ENCODE measurements at regions not wholly inside any gene's neighbourhood (a gene's known extent, or its start where the extent isn't known, plus 50 kb on each side); places are given as distances from the start of the nearest gene placed in this dataset.

DNA sequence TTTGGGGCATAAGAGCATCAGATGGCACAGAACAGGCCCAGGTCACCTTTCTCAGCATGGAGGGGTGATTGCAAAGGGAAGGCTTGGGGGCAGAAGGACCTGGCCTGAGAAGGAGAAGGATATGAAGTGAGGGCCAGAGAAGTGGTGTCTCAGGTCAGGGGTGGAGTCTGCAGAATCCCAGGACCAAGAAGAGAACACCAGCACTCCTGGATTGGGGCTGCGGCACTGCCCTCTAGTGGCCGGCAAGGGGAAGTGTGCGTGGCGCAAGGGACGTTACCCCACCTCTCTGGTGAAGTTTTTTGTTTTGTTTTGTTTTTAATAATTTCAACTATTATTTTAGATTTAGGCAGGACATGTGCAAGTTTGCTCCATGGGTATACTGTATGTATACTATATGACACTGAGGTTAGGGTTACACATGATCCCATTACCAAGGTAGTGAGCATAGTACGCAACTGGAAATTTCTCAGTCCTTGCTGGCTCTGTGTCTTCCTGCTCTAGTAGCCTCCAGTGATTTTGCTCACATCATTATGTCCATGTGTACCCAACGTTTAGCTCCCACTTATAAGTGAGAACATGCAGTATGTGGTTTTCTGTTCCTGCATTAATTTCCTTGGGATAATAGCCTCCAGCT is 1548.6 kb downstream of the EFNA5 start:
- no peak for TF ChIP-seq TAF1 (IDR thresholded peaks at IDR 0.05; ENCODE audit: low read depth)
- TF ChIP-seq RAD21 (IDR thresholded peaks at IDR 0.05; ENCODE audit: low read depth), result peak; percentile 83

GRCh38 chr5:106116682-106117081 is 1554.1 kb downstream of the EFNA5 start:
- TF ChIP-seq, protein P1, sequence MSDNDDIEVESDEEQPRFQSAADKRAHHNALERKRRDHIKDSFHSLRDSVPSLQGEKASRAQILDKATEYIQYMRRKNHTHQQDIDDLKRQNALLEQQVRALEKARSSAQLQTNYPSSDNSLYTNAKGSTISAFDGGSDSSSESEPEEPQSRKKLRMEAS (IDR thresholded peaks at IDR 0.05), result no peak
- TF ChIP-seq CEBPB (IDR thresholded peaks at IDR 0.05) (no peak), REST (IDR thresholded peaks at IDR 0.05; ENCODE audit: low read depth) (no peak), NFIC (IDR thresholded peaks at IDR 0.05) (no peak), EP300 (IDR thresholded peaks at IDR 0.05; ENCODE audit: borderline replicate concordance) (no peak), EGR1 (IDR thresholded peaks at IDR 0.05) (no peak), YY1 (IDR thresholded peaks at IDR 0.05; ENCODE audit: low read depth) (no peak), FOXM1 (IDR thresholded peaks at IDR 0.05; ENCODE audit: borderline replicate concordance, low read depth) (no peak), ZBTB7A (IDR thresholded peaks at IDR 0.05; ENCODE audit: low read depth) (no peak), CREB1 (IDR thresholded peaks at IDR 0.05; ENCODE audit: low read depth) (no peak), TCF12 (IDR thresholded peaks at IDR 0.05; ENCODE audit: low read depth) (no peak), TAF1 (IDR thresholded peaks at IDR 0.05; ENCODE audit: low read depth) (no peak), RAD21 (IDR thresholded peaks at IDR 0.05; ENCODE audit: low read depth) (no peak), TEAD4 (IDR thresholded peaks at IDR 0.05) (no peak)
- TF ChIP-seq, protein P2, sequence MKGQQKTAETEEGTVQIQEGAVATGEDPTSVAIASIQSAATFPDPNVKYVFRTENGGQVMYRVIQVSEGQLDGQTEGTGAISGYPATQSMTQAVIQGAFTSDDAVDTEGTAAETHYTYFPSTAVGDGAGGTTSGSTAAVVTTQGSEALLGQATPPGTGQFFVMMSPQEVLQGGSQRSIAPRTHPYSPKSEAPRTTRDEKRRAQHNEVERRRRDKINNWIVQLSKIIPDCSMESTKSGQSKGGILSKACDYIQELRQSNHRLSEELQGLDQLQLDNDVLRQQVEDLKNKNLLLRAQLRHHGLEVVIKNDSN (IDR thresholded peaks at IDR 0.05), result no peak

- TF ChIP-seq ZBTB7A (IDR thresholded peaks at IDR 0.05; ENCODE audit: low read depth), result no peak
- TF ChIP-seq FOXM1 (IDR thresholded peaks at IDR 0.05; ENCODE audit: borderline replicate concordance, low read depth), result no peak
- TF ChIP-seq REST (IDR thresholded peaks at IDR 0.05; ENCODE audit: low read depth), result no peak
- no peak for TF ChIP-seq YY1 (IDR thresholded peaks at IDR 0.05; ENCODE audit: low read depth)
- TF ChIP-seq TEAD4 (IDR thresholded peaks at IDR 0.05), result no peak
- no peak for TF ChIP-seq CREB1 (IDR thresholded peaks at IDR 0.05; ENCODE audit: low read depth)
- no peak for TF ChIP-seq TAF1 (IDR thresholded peaks at IDR 0.05; ENCODE audit: low read depth)
- no peak for TF ChIP-seq NFIC (IDR thresholded peaks at IDR 0.05)
- TF ChIP-seq, protein P2 (IDR thresholded peaks at IDR 0.05), result no peak
- TF ChIP-seq CEBPB (IDR thresholded peaks at IDR 0.05), result no peak
- TF ChIP-seq, protein P1 (IDR thresholded peaks at IDR 0.05), result no peak
- TF ChIP-seq RAD21 (IDR thresholded peaks at IDR 0.05; ENCODE audit: low read depth), result no peak
- TF ChIP-seq EGR1 (IDR thresholded peaks at IDR 0.05), result no peak
- no peak for TF ChIP-seq EP300 (IDR thresholded peaks at IDR 0.05; ENCODE audit: borderline replicate concordance)
These were observed 1556.8 kb downstream of the EFNA5 start for GRCh38 chr5:106113922-106114321.

DNA sequence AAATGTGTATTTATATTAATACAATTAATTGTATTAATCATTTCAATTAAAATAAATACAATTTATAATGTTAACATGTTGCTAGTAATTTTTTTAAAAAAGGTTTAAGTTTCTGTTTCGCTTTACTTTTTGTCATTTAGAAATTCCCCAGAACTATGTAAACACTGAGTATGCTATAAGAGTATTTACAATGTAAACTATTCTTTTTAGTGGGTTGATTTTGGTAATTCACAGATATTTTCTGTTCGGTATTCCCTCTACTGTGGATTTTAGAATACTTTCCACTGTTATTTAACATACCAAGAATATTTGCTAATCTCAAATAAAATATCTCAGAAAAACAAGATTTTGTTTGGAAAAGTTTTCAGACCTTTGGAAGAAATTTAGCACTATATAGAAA is 1564.4 kb downstream of the EFNA5 start:
- no peak for TF ChIP-seq YY1 (IDR thresholded peaks at IDR 0.05; ENCODE audit: low read depth)
- TF ChIP-seq NFIC (IDR thresholded peaks at IDR 0.05), result no peak
- TF ChIP-seq EGR1 (IDR thresholded peaks at IDR 0.05), result no peak
- TF ChIP-seq, protein P1 (IDR thresholded peaks at IDR 0.05), result no peak
- TF ChIP-seq, protein P2 (IDR thresholded peaks at IDR 0.05), result no peak
- no peak for TF ChIP-seq CREB1 (IDR thresholded peaks at IDR 0.05; ENCODE audit: low read depth)
- TF ChIP-seq ZBTB7A (IDR thresholded peaks at IDR 0.05; ENCODE audit: low read depth), result no peak
- no peak for TF ChIP-seq TEAD4 (IDR thresholded peaks at IDR 0.05)

GRCh38 chr5:106097340-106097739 is 1573.4 kb downstream of the EFNA5 start:
- TF ChIP-seq EP300 (IDR thresholded peaks at IDR 0.05; ENCODE audit: borderline replicate concordance) (no peak), CREB1 (IDR thresholded peaks at IDR 0.05; ENCODE audit: low read depth) (no peak), TCF12 (IDR thresholded peaks at IDR 0.05; ENCODE audit: low read depth) (no peak), REST (IDR thresholded peaks at IDR 0.05; ENCODE audit: low read depth) (no peak), EGR1 (IDR thresholded peaks at IDR 0.05) (no peak), FOXM1 (IDR thresholded peaks at IDR 0.05; ENCODE audit: borderline replicate concordance, low read depth) (no peak), RAD21 (IDR thresholded peaks at IDR 0.05; ENCODE audit: low read depth) (no peak), ZBTB7A (IDR thresholded peaks at IDR 0.05; ENCODE audit: low read depth) (no peak), TAF1 (IDR thresholded peaks at IDR 0.05; ENCODE audit: low read depth) (no peak), YY1 (IDR thresholded peaks at IDR 0.05; ENCODE audit: low read depth) (no peak), NFIC (IDR thresholded peaks at IDR 0.05) (no peak)
- TF ChIP-seq, protein P1 (IDR thresholded peaks at IDR 0.05), result no peak
- TF ChIP-seq, protein P2 (IDR thresholded peaks at IDR 0.05), result no peak
